Bone marrow (tissue), 2 donors: ENCODE measurements at regions not wholly inside any gene's neighbourhood (a gene's known extent, or its start where the extent isn't known, plus 50 kb on each side); places are given as distances from the start of the nearest gene placed in this dataset.

Source experiments
- DNase-seq, 2 donors: peaks; one replicate each; lab custom pipeline; 2025; lab: John Stamatoyannopoulos, UW

- DNase-seq = no peak
These were observed 51.7 kb upstream of the SPATS2L start for GRCh38 chr2:200254773-200255172.

GRCh38 chr2:200255549-200255948 lies 50.9 kb upstream of the SPATS2L start:
- no peak for DNase-seq
